ENCODE measurements at regions not wholly inside any gene's neighbourhood (a gene's known extent, or its start where the extent isn't known, plus 50 kb on each side); places are given as distances from the start of the nearest gene placed in this dataset.

DNA sequence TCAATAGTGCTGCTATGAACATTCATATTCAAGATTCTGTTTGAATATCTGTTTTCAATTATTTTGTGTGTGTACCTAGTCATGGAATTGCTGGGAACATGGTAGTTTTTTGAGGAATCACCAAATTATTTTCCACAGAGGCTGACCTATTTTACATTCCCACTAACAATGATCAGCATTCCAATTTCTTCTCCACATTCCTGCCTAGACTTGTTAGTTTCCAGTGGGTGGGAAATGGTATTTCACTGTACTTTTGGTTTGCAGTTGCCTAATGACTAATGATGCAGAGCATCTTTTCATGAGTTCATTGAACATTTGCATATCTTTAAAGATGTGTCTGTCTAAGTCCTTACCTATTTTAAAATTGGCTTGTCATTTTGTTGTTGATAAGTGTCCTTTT lies 1182.6 kb upstream of the B3GALT2 start:
- no peak for TF ChIP-seq POLR2A (IDR thresholded peaks at IDR 0.05)
- no peak for TF ChIP-seq CTCF (IDR thresholded peaks at IDR 0.05)

Data from thyroid gland (tissue), 4 donors.